BJ (cell line): ENCODE measurements at regions not wholly inside any gene's neighbourhood (a gene's known extent, or its start where the extent isn't known, plus 50 kb on each side); places are given as distances from the start of the nearest gene placed in this dataset.

Source experiments
- CTCF ChIA-PET: fragments of 350-600 bp; formaldehyde crosslinking; extraction: SDS; loops from one replicate; lab custom pipeline; 2021; ENCODE audit warnings: antibody characterized with exemption, inconsistent platforms; lab: Yijun Ruan, JAX
- POLR2A ChIA-PET: fragments of 300-600 bp; sonication (Branson Sonifier 250); formaldehyde crosslinking; extraction: SDS; loops from one replicate; lab custom pipeline; 2021; ENCODE audit warnings: antibody characterized with exemption; lab: Charles Lee
- DNase-seq: peaks from one replicate; pipeline ENCODE4 v3.0.0-alpha.2; 2011; ENCODE audit warnings: low read depth
- H3K27me3 ChIP-seq: 2 replicates; pipeline ENCODE4 v1.6.0; 2011; ENCODE audit warnings: low read length; ENCODE audit not compliant: control insufficient read depth, insufficient read depth
- H3K36me3 ChIP-seq: 2 replicates; pipeline ENCODE4 v1.5.1; 2011; ENCODE audit warnings: low read length; ENCODE audit not compliant: control insufficient read depth, insufficient read depth
- H3K4me3 ChIP-seq: 2 replicates; pipeline ENCODE4 v1.5.1; 2011; ENCODE audit warnings: low read depth, mild to moderate bottlenecking, control low read depth, low read length
- CTCF ChIP-seq: IDR thresholded peaks from 2 replicates; pipeline ENCODE4 v1.5.1; 2011; ENCODE audit warnings: low read depth, mild to moderate bottlenecking, control low read depth, inconsistent platforms, low read length, moderate library complexity; ENCODE audit not compliant: insufficient read depth

- Histone ChIP-seq H3K4me3 (no peak overlapping the region), H3K36me3 (no peaks in the 10 kb centered on the region), H3K27me3 (no peaks in the 10 kb centered on the region)
- ChIA-PET POLR2A (no interaction called here), CTCF (no interaction called here)
- no peak for DNase-seq
- TF ChIP-seq CTCF: no peak
These were observed 111.6 kb upstream of the USP9X start for GRCh38 chrX:40973619-40974018.

GRCh38 chrX:40975951-40976350, 109.3 kb upstream of the USP9X start:
- POLR2A ChIA-PET: no interaction called here
- no peaks in the 10 kb centered on the region for H3K27me3 ChIP-seq
- CTCF ChIA-PET: no interaction called here
- no peak overlapping the region for H3K4me3 ChIP-seq
- no peak for DNase-seq
- no peaks in the 10 kb centered on the region for H3K36me3 ChIP-seq
- TF ChIP-seq CTCF: no peak

- ChIA-PET CTCF (no interaction called here), POLR2A (no interaction called here)
- Histone ChIP-seq H3K4me3 (no peak overlapping the region), H3K36me3 (no peaks in the 10 kb centered on the region), H3K27me3 (no peaks in the 10 kb centered on the region)
- DNase-seq: no peak
- TF ChIP-seq CTCF: no peak
These were observed 108.3 kb upstream of the USP9X start for GRCh38 chrX:40976981-40977380.

GRCh38 chrX:40984962-40985361, 100.3 kb upstream of the USP9X start:
- H3K4me3 ChIP-seq: no peak overlapping the region
- H3K27me3 ChIP-seq: no peaks in the 10 kb centered on the region
- ChIA-PET POLR2A (no interaction called here), CTCF (no interaction called here)
- no peak for DNase-seq
- TF ChIP-seq CTCF: no peak
- H3K36me3 ChIP-seq: no peaks in the 10 kb centered on the region

- DNase-seq: no peak
- POLR2A ChIA-PET: no interaction called here
- CTCF ChIA-PET: no interaction called here
- Histone ChIP-seq H3K36me3 (no peaks in the 10 kb centered on the region), H3K4me3 (no peak overlapping the region), H3K27me3 (no peaks in the 10 kb centered on the region)
- TF ChIP-seq CTCF: no peak
These were observed 97.8 kb upstream of the USP9X start for GRCh38 chrX:40987413-40987812.
